OCI-LY3 (cell line): ENCODE measurements at regions not wholly inside any gene's neighbourhood (a gene's known extent, or its start where the extent isn't known, plus 50 kb on each side); places are given as distances from the start of the nearest gene placed in this dataset.

Experiments
- CTCF ChIP-seq: fragments of 200-600, 300-600 bp; sonication (generic); IDR thresholded peaks from 2 replicates; pipeline ENCODE4 v1.5.1; 2014; ENCODE audit warnings: antibody characterized with exemption, low read length, low read depth
- EZH2phosphoT487 ChIP-seq: fragments of 200-600 bp; shearing (Covaris generic); IDR thresholded peaks from 2 replicates; pipeline ENCODE4 v1.6.1; 2018; ENCODE audit warnings: antibody characterized with exemption, mixed run types, low read depth

DNA sequence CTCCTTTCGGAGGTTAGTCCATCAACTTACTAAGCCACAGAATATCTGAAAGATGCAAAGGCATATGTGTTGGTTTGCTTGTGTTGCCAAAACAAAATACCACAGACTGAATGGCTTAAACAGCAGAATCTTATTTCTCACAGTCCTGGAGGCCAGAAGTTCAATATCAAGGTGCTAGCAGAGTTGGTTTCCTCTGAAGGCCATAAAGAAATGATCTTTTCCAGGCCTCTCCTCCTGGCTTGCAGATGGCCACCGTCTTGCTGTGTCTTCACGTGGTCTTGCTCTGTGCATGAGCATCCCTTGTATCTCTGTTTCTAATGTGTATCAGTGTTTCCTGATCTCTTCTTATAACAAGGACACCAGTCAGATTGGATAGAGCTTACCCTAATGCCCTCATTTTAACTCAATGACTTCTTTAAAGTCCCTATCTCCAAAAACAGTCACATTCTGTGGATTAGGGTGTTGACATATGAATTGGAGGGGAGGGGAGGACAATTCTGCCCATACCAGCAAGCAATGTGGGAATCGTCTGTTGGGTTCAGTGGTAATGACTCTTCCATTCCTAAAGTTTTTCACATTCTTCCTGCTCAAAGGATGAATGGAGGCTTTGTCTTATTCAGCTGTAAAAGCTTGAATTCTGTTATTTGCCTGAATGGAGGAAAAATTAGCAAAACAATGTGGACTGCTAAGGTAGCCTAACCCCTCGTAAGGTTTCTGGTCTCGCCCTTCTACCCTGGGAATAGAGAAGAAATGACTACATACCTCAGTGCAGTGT lies 715.7 kb downstream of the DIAPH3 start:
- TF ChIP-seq CTCF, result no peak
- no peak for TF ChIP-seq EZH2phosphoT487
